Right lobe of liver (tissue), 4 donors: ENCODE measurements at regions not wholly inside any gene's neighbourhood (a gene's known extent, or its start where the extent isn't known, plus 50 kb on each side); places are given as distances from the start of the nearest gene placed in this dataset.

Source experiments
- POLR2A ChIP-seq: fragments of 450-650 bp; IDR thresholded peaks from one replicate; pipeline ENCODE4 v1.6.1; 2017; ENCODE audit warnings: antibody characterized with exemption, mild to moderate bottlenecking
- TF ChIP-seq, protein P1 (sequence below), 4 donors: fragments of 200-600 bp in 3 of 4; fragments of 450-650 bp in 1 of 4; IDR thresholded peaks; one replicate each; pipeline versions ENCODE4 v1.5.1 to v1.8.0; 2016 to 2022; ENCODE audit warnings: antibody characterized with exemption in 4 of 4, mild to moderate bottlenecking in 2 of 4
- donor health status: DM: no; HTN: no; CAD: no.
- donor health status: DM: no; HTN: no; CAD: no.
- donor health status: DM: no; HTN: yes; CAD: no.

GRCh38 chr4:123168812-123169211 lies 227.8 kb upstream of the SPRY1 start:
- no peak for TF ChIP-seq POLR2A
- TF ChIP-seq, protein P1, sequence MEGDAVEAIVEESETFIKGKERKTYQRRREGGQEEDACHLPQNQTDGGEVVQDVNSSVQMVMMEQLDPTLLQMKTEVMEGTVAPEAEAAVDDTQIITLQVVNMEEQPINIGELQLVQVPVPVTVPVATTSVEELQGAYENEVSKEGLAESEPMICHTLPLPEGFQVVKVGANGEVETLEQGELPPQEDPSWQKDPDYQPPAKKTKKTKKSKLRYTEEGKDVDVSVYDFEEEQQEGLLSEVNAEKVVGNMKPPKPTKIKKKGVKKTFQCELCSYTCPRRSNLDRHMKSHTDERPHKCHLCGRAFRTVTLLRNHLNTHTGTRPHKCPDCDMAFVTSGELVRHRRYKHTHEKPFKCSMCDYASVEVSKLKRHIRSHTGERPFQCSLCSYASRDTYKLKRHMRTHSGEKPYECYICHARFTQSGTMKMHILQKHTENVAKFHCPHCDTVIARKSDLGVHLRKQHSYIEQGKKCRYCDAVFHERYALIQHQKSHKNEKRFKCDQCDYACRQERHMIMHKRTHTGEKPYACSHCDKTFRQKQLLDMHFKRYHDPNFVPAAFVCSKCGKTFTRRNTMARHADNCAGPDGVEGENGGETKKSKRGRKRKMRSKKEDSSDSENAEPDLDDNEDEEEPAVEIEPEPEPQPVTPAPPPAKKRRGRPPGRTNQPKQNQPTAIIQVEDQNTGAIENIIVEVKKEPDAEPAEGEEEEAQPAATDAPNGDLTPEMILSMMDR (IDR thresholded peaks at IDR 0.05): no peak
